ENCODE measurements at regions not wholly inside any gene's neighbourhood (a gene's known extent, or its start where the extent isn't known, plus 50 kb on each side); places are given as distances from the start of the nearest gene placed in this dataset.

DNA sequence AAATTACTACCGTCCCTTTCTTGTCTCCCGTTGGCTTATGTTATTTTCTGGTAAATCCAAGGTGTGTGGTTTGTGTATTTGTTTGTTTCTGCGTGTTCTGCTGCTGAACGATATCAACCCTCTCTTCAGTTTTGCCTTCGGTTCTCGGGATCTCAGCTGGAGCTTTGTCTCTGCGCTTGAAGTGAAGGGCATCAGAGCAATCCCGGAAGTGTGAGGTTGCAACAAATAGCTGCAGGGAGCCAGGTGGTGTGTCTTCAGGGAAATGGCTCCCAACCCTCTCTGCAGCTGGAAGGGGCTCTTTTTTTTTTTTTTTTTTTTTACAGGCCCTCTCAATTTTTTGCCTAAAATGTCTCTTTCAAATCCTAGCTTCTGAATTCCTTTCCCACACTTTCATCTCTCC, 116.4 kb upstream of the RGMA start:
- TF ChIP-seq, protein P1, sequence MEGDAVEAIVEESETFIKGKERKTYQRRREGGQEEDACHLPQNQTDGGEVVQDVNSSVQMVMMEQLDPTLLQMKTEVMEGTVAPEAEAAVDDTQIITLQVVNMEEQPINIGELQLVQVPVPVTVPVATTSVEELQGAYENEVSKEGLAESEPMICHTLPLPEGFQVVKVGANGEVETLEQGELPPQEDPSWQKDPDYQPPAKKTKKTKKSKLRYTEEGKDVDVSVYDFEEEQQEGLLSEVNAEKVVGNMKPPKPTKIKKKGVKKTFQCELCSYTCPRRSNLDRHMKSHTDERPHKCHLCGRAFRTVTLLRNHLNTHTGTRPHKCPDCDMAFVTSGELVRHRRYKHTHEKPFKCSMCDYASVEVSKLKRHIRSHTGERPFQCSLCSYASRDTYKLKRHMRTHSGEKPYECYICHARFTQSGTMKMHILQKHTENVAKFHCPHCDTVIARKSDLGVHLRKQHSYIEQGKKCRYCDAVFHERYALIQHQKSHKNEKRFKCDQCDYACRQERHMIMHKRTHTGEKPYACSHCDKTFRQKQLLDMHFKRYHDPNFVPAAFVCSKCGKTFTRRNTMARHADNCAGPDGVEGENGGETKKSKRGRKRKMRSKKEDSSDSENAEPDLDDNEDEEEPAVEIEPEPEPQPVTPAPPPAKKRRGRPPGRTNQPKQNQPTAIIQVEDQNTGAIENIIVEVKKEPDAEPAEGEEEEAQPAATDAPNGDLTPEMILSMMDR (IDR thresholded peaks at IDR 0.05), result no peak
- TF ChIP-seq POLR2A (IDR thresholded peaks at IDR 0.05), result no peak
- TF ChIP-seq POLR2AphosphoS5 (IDR thresholded peaks at IDR 0.05), result no peak
- intact Hi-C loops (cut with DNase I; ENCODE audit: low total_unique reads), result no loop called here

DNA sequence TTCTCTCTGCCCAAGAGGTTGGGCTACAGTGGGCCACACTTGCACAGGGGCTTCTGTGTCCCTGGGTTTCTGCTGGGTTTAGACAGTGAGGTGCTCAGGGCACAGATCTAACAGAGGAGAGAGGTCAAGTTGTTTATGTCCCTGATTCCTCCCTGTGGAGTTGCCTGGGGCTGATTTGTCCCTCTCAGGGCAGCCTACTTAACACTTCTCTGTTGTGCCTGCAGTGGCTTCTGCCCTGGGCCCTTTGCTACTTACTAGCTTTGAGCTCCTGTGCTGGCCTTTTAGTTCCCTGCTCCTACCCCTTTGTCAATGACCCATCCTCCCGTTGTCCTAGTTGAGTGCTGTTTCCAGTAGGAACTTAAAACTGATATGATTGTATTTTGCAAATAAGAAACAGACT, 114.0 kb upstream of the RGMA start:
- DNase-seq (ENCODE audit: low spot score in 2 of 2), result no peak
- Histone ChIP-seq H3K27me3 (no peaks in the 10 kb centered on the region), H3K4me1 (no peaks in the 10 kb centered on the region), H3K4me3 (no peak overlapping the region), H3K36me3 (no peaks in the 10 kb centered on the region), H3K27ac (no peak overlapping the region), H3K9me3 (peaks cover 2 to 3% of the 10 kb centered on the region in 2 donors)
- TF ChIP-seq, protein P1 (IDR thresholded peaks at IDR 0.05), result no peak
- TF ChIP-seq POLR2AphosphoS5 (IDR thresholded peaks at IDR 0.05), result no peak
- no peak for TF ChIP-seq POLR2A (IDR thresholded peaks at IDR 0.05)
- intact Hi-C loops (cut with DNase I; ENCODE audit: low total_unique reads), result no loop called here

More for the DNA sequence above, 116.4 kb upstream of the RGMA start:
- no peaks in the 10 kb centered on the region for H3K27me3 ChIP-seq
- H3K4me1 ChIP-seq, result no peaks in the 10 kb centered on the region
- H3K4me3 ChIP-seq, result no peak overlapping the region
- H3K27ac ChIP-seq, result no peak overlapping the region
- H3K36me3 ChIP-seq, result no peaks in the 10 kb centered on the region
- H3K9me3 ChIP-seq, result no peaks in the 10 kb centered on the region
- DNase-seq (ENCODE audit: low spot score in 2 of 2), result no peak

DNA sequence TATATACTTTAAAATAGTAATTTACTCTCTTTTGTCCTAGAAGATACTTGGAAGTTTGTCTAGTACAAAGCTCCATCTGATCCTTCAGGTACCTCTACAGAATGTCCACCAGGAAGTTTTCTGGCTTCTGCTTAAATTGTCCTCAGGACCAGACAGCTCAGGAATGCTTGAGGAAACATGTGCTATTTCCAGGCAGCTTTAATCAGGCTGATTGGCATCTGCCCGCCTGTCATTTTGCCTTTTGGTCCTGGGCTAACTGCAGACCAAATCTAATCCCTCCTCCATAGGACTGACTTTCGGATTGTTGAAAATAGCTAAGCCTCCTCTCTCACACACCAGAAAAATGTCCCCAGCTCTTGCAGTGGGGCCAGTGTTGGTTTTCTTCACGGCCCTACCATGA, 113.4 kb upstream of the RGMA start:
- Histone ChIP-seq H3K27ac (no peak overlapping the region), H3K9me3 (peaks cover 5 to 9% of the 10 kb centered on the region in 2 donors), H3K27me3 (no peaks in the 10 kb centered on the region), H3K4me3 (no peak overlapping the region), H3K36me3 (no peaks in the 10 kb centered on the region), H3K4me1 (no peaks in the 10 kb centered on the region)
- no peak for DNase-seq (ENCODE audit: low spot score in 2 of 2)
- intact Hi-C loops (cut with DNase I; ENCODE audit: low total_unique reads), result no loop called here
- TF ChIP-seq POLR2A (IDR thresholded peaks at IDR 0.05) (no peak), POLR2AphosphoS5 (IDR thresholded peaks at IDR 0.05) (no peak)
- TF ChIP-seq, protein P1 (IDR thresholded peaks at IDR 0.05), result no peak

DNA sequence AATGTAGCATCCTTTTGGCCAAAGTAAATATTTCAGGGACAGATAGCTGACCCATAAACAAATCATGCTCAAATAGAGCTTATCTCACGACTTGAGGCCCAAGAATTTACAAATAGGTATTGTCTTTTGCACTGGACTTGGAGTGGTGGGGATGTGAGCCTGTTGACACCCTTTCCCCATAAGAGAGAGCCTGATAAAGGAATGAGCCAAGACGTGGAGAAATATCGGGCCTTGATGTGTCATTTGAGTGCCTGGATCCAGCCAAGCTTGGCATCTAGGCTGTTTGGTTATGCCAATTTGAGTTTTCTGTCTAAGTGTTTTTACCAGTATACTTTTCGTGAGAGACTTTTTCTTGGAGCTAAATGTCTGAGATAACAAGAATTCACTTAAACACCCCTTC, 112.9 kb upstream of the RGMA start:
- no peaks in the 10 kb centered on the region for H3K36me3 ChIP-seq
- H3K4me1 ChIP-seq, result no peaks in the 10 kb centered on the region
- TF ChIP-seq POLR2A (IDR thresholded peaks at IDR 0.05), result no peak
- TF ChIP-seq, protein P1 (IDR thresholded peaks at IDR 0.05), result no peak
- no peak for TF ChIP-seq POLR2AphosphoS5 (IDR thresholded peaks at IDR 0.05)
- H3K27me3 ChIP-seq, result no peaks in the 10 kb centered on the region
- intact Hi-C loops (cut with DNase I; ENCODE audit: low total_unique reads), result no loop called here
- H3K27ac ChIP-seq, result no peak overlapping the region
- DNase-seq (ENCODE audit: low spot score in 2 of 2), result no peak
- H3K4me3 ChIP-seq, result no peak overlapping the region
- H3K9me3 ChIP-seq, result peaks cover 5 to 10% of the 10 kb centered on the region in 2 donors

DNA sequence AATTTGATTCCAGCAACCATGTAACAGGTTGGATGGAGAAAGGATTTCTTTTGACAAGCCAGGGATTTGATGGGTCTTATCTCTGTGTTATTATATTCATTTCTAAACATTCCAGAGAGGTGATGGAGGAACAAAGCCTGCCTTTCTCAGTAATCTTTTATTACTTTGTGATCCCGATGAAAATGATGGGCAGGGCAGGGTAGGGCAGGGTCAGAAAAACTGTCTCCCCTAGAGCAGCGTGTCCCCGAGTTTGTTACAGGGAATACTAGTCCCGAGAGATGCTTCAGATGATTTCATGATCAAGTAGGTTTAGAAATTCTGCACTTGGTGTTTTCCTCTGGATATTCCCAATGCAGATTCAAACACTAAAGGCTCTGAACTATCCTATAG, 111.8 kb upstream of the RGMA start:
- intact Hi-C loops (cut with DNase I; ENCODE audit: low total_unique reads), result no loop called here
- H3K4me1 ChIP-seq, result no peaks in the 10 kb centered on the region
- no peak overlapping the region for H3K4me3 ChIP-seq
- DNase-seq (ENCODE audit: low spot score in 2 of 2), result no peak
- H3K9me3 ChIP-seq, result peaks cover 5 to 20% of the 10 kb centered on the region in 2 donors
- H3K27me3 ChIP-seq, result no peaks in the 10 kb centered on the region
- no peaks in the 10 kb centered on the region for H3K36me3 ChIP-seq
- no peak overlapping the region for H3K27ac ChIP-seq
- no peak for TF ChIP-seq POLR2A (IDR thresholded peaks at IDR 0.05)
- TF ChIP-seq POLR2AphosphoS5 (IDR thresholded peaks at IDR 0.05), result no peak
- TF ChIP-seq, protein P1 (IDR thresholded peaks at IDR 0.05), result no peak
